IMR-90 (cell line): ENCODE measurements at regions not wholly inside any gene's neighbourhood (a gene's known extent, or its start where the extent isn't known, plus 50 kb on each side); places are given as distances from the start of the nearest gene placed in this dataset.

Source experiments
- ATAC-seq: fragments of 200-7000 bp; cut with Tn5 transposase; 2 replicates; pipeline ENCODE4 v1.9.1; 2020; ENCODE audit warnings: low read depth, mild to moderate bottlenecking, moderate library complexity
- BruUV-seq: library from RNA; stranded (reverse); fragments of 400-500 nt; replicated peaks from 2 replicates; lab custom pipeline; 2021; lab: Mats Ljungman, UMichigan
- CTCF ChIA-PET: fragments of 300-600 bp; formaldehyde crosslinking; extraction: SDS; loops from one replicate; lab custom pipeline; 2021; ENCODE audit warnings: antibody characterized with exemption; lab: Yijun Ruan, JAX
- POLR2A ChIA-PET: fragments of 300-600 bp; sonication (Branson Sonifier 250); formaldehyde crosslinking; loops from one replicate; lab custom pipeline; 2022; ENCODE audit warnings: antibody characterized with exemption; ENCODE audit not compliant: unreplicated experiment; lab: Charles Lee
- DNase-seq: peaks from one replicate; pipeline ENCODE4 v3.0.0; 2013
- H2AFZ ChIP-seq: replicated peaks from 2 replicates; pipeline ENCODE3; 2013; ENCODE audit warnings: low read length, mild to moderate bottlenecking; ENCODE audit not compliant: poor library complexity
- H2AK5ac ChIP-seq: 2 replicates; pipeline ENCODE4 v1.6.1; 2013; ENCODE audit warnings: low read depth, low read length, inconsistent platforms
- H2AK9ac ChIP-seq: replicated peaks from 2 replicates; pipeline ENCODE3; 2013; ENCODE audit warnings: mild to moderate bottlenecking, low read depth, low read length, moderate library complexity; ENCODE audit not compliant: poor library complexity
- H2BK120ac ChIP-seq: 2 replicates; pipeline ENCODE4 v1.6.1; 2013; ENCODE audit warnings: low read depth, low read length, inconsistent platforms
- H2BK15ac ChIP-seq: 3 replicates; pipeline ENCODE4 v1.6.1; 2013; ENCODE audit warnings: low read depth, low read length, inconsistent platforms
- H2BK20ac ChIP-seq: 2 replicates; pipeline ENCODE4 v1.6.1; 2013; ENCODE audit warnings: low read depth, mild to moderate bottlenecking, inconsistent platforms, low read length, moderate library complexity
- H2BK5ac ChIP-seq: 2 replicates; pipeline ENCODE4 v1.6.1; 2013; ENCODE audit warnings: mild to moderate bottlenecking, low read depth, low read length, inconsistent platforms; ENCODE audit not compliant: poor library complexity, severe bottlenecking
- H3K14ac ChIP-seq: replicated peaks from 2 replicates; pipeline ENCODE4 v1.6.1; 2013; ENCODE audit warnings: low read depth, low read length, inconsistent platforms
- H3K18ac ChIP-seq: 2 replicates; pipeline ENCODE4 v1.6.1; 2013; ENCODE audit warnings: low read depth, low read length, control low read depth
- H3K23ac ChIP-seq: 2 replicates; pipeline ENCODE4 v1.6.1; 2013; ENCODE audit warnings: low read depth, low read length, inconsistent platforms
- H3K27ac ChIP-seq: 2 replicates; pipeline ENCODE4 v1.5.1; 2013; ENCODE audit warnings: mild to moderate bottlenecking, control low read depth, low read length; ENCODE audit not compliant: insufficient read depth
- H3K27me3 ChIP-seq: 2 replicates; pipeline ENCODE4 v1.6.1; 2013; ENCODE audit warnings: low read length; ENCODE audit not compliant: control insufficient read depth, insufficient read depth
- H3K36me3 ChIP-seq: 2 replicates; pipeline ENCODE4 v1.6.1; 2013; ENCODE audit warnings: low read length, mixed read lengths; ENCODE audit not compliant: control insufficient read depth, insufficient read depth
- H3K4ac ChIP-seq: 2 replicates; pipeline ENCODE4 v1.6.1; 2013; ENCODE audit warnings: low read depth, low read length, inconsistent platforms
- H3K4me1 ChIP-seq: 2 replicates; pipeline ENCODE4 v1.6.1; 2013; ENCODE audit warnings: low read length, mixed read lengths; ENCODE audit not compliant: control insufficient read depth, insufficient read depth
- H3K4me2 ChIP-seq: 2 replicates; pipeline ENCODE4 v1.6.1; 2013; ENCODE audit warnings: low read depth, mild to moderate bottlenecking, control low read depth, low read length, moderate library complexity
- H3K4me3 ChIP-seq: 2 replicates; pipeline ENCODE4 v1.5.1; 2013; ENCODE audit warnings: low read depth, mild to moderate bottlenecking, control low read depth, low read length, moderate library complexity; ENCODE audit not compliant: insufficient read depth
- H3K56ac ChIP-seq: 2 replicates; pipeline ENCODE4 v1.6.1; 2013; ENCODE audit warnings: low read length, inconsistent platforms; ENCODE audit not compliant: insufficient read depth; ENCODE audit errors: extremely low read depth
- H3K79me1 ChIP-seq, 2 experiments: 2 replicates each; pipeline ENCODE4 v1.6.1; 2013; ENCODE audit warnings: low read length in 2 of 2, inconsistent platforms in 1 of 2, low read depth in 1 of 2
- H3K9ac ChIP-seq: 2 replicates; pipeline ENCODE4 v1.6.1; 2013; ENCODE audit warnings: low read depth, low read length, control low read depth
- H3K9me1 ChIP-seq: 2 replicates; pipeline ENCODE4 v1.6.1; 2013; ENCODE audit warnings: low read length, inconsistent platforms; ENCODE audit not compliant: insufficient read depth
- H3K9me3 ChIP-seq: 2 replicates; pipeline ENCODE4 v1.6.1; 2013; ENCODE audit warnings: low read length; ENCODE audit not compliant: control insufficient read depth, insufficient read depth
- H4K20me1 ChIP-seq: 2 replicates; pipeline ENCODE4 v1.6.1; 2013; ENCODE audit warnings: low read length, inconsistent platforms; ENCODE audit not compliant: insufficient read depth
- H4K5ac ChIP-seq: 2 replicates; pipeline ENCODE4 v1.6.1; 2013; ENCODE audit warnings: mild to moderate bottlenecking, low read depth, low read length, control low read depth
- H4K8ac ChIP-seq, 2 experiments: 2 replicates each; pipeline ENCODE4 v1.6.1; 2013; ENCODE audit warnings: low read depth in 2 of 2, low read length in 2 of 2, control low read depth in 1 of 2, inconsistent platforms in 1 of 2
- H4K91ac ChIP-seq: 2 replicates; pipeline ENCODE4 v1.6.1; 2013; ENCODE audit warnings: low read depth, low read length, inconsistent platforms; ENCODE audit not compliant: insufficient read depth
- BHLHE40 ChIP-seq: fragments of 150-350 bp; IDR thresholded peaks from 2 replicates; pipeline ENCODE4 v1.6.1; 2016; ENCODE audit warnings: mild to moderate bottlenecking, low read depth, low read length
- CEBPB ChIP-seq: IDR thresholded peaks from 2 replicates; pipeline ENCODE4 v1.6.1; 2012; ENCODE audit warnings: low read depth, low read length, improper control_type of control experiment
- CHD1 ChIP-seq: IDR thresholded peaks from 2 replicates; pipeline ENCODE4 v1.6.1; 2012; ENCODE audit warnings: low read depth, low read length, improper control_type of control experiment
- FOS ChIP-seq: fragments of 150-350 bp; IDR thresholded peaks from 2 replicates; pipeline ENCODE4 v1.6.1; 2016; ENCODE audit warnings: low read depth, low read length
- MAFK ChIP-seq: IDR thresholded peaks from 2 replicates; pipeline ENCODE4 v1.6.1; 2012; ENCODE audit warnings: low read depth, low read length, improper control_type of control experiment
- MAZ ChIP-seq: IDR thresholded peaks from 2 replicates; pipeline ENCODE4 v1.6.1; 2012; ENCODE audit warnings: low read depth, mild to moderate bottlenecking, low read length, improper control_type of control experiment, moderate library complexity, borderline replicate concordance
- MXI1 ChIP-seq: IDR thresholded peaks from 2 replicates; pipeline ENCODE4 v1.6.1; 2012; ENCODE audit warnings: low read depth, mild to moderate bottlenecking, low read length, moderate library complexity, borderline replicate concordance
- NFE2L2 ChIP-seq: fragments of 150-350 bp; IDR thresholded peaks from 2 replicates; pipeline ENCODE4 v1.6.1; 2016; ENCODE audit warnings: low read depth, mild to moderate bottlenecking, low read length
- POLR2A ChIP-seq: IDR thresholded peaks from 2 replicates; pipeline ENCODE4 v1.6.1; 2012; ENCODE audit warnings: mild to moderate bottlenecking, low read depth, low read length
- RAD21 ChIP-seq: IDR thresholded peaks from 2 replicates; pipeline ENCODE4 v1.6.1; 2012; ENCODE audit warnings: low read length, improper control_type of control experiment
- RCOR1 ChIP-seq: IDR thresholded peaks from 2 replicates; pipeline ENCODE4 v1.6.1; 2012; ENCODE audit warnings: mild to moderate bottlenecking, low read length, improper control_type of control experiment; ENCODE audit not compliant: insufficient replicate concordance
- RFX5 ChIP-seq: IDR thresholded peaks from 2 replicates; pipeline ENCODE4 v1.8.0; 2012; ENCODE audit warnings: low read depth, mild to moderate bottlenecking, low read length, moderate library complexity
- SMC3 ChIP-seq: fragments of 150-350 bp; IDR thresholded peaks from 2 replicates; pipeline ENCODE4 v1.6.1; 2016; ENCODE audit warnings: low read depth, mild to moderate bottlenecking, antibody characterized with exemption, low read length, moderate library complexity
- WGBS, 2 experiments: methylation state at CpG; one replicate each; pipeline versions ENCODE4 v1.1.5 to v1.1.7; 2013; ENCODE audit warnings: missing lambda C conversion rate in 2 of 2; ENCODE audit not compliant: insufficient read length in 1 of 2; ENCODE audit errors: extremely low coverage in 2 of 2; 5-methylcytosine and 5-hydroxymethylcytosine counted together
- dilution Hi-C: fragments of 300-500 bp; cut with HindIII; formaldehyde crosslinking; loops from one replicate; pipeline ENCODE4 v1.14.3; 2018; ENCODE audit warnings: low sequenced_read_pairs; ENCODE audit not compliant: unreplicated experiment
- in situ Hi-C: fragments of 300-500 bp; cut with MboI; formaldehyde crosslinking; loops from 3 replicates; pipeline ENCODE4 v1.14.3; 2019; ENCODE audit warnings: low sequenced_read_pairs, inconsistent platforms, mixed read lengths
- intact Hi-C: fragments of 100-400 bp; cut with micrococcal nuclease; formaldehyde crosslinking; loops from 2 replicates; pipeline ENCODE4 v1.10.0; 2022
- TF ChIP-seq, protein P1 (sequence below): conservative IDR thresholded peaks from 2 replicates; pipeline ENCODE4 v1.5.1; 2012; ENCODE audit warnings: mild to moderate bottlenecking, low read depth, low read length, improper control_type of control experiment
- TF ChIP-seq, protein P2 (sequence below): fragments of 150-350 bp; IDR thresholded peaks from 2 replicates; pipeline ENCODE4 v1.6.1; 2016; ENCODE audit warnings: low read depth, mild to moderate bottlenecking, low read length, moderate library complexity, borderline replicate concordance
- TF ChIP-seq, protein P3 (sequence below): fragments of 150-350 bp; IDR thresholded peaks from 2 replicates; pipeline ENCODE4 v1.6.1; 2017; ENCODE audit warnings: mild to moderate bottlenecking, antibody characterized with exemption, low read length, low read depth

DNA sequence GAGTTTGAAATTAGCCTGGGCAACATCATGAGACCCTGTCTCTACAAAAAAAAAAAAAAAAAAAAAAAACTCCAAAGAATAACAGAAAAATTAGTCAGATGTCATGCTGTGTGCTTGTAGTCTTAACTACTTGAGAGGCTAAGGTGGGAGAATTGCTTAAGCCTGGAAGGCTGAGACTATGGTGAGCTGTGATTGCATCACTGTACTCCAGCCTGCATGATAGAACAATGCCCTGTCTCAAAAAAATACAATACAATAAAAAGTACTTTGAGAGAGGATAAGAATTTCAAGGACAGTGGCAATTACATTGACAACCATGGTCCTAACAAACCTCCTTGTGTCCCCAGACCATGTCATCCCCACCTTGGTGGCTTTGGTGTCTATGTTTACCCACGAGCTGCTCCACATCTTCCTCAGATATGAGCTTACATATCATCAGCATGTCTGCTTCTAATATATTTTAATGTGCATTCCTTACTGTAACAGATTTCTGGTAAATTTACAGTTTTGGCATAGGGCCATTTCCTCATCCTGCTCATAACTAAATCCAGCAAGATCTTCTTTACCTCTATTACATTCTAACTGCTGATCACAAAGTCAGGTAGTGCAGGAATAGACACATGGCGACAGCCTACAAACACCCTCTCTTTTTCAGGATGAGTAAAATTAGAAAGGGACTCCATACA, 437.7 kb upstream of the HNRNPA3 start:
- CTCF ChIA-PET, result no interaction called here
- H3K14ac ChIP-seq, result no peak overlapping the region
- no peak overlapping the region for H4K91ac ChIP-seq
- dilution Hi-C loops (no loop called here), in situ Hi-C loops (no loop called here), intact Hi-C loops (no loop called here)
- DNase-seq, result no peak
- no peak overlapping the region for H4K8ac ChIP-seq
- H2BK15ac ChIP-seq, result no peak overlapping the region
- no peak overlapping the region for H3K4ac ChIP-seq
- no peaks in the 10 kb centered on the region for H4K20me1 ChIP-seq
- BruUV-seq, result no TSS peak
- no peak overlapping the region for H3K9ac ChIP-seq
- no peaks in the 10 kb centered on the region for H3K36me3 ChIP-seq
- H3K4me1 ChIP-seq, result no peaks in the 10 kb centered on the region
- no peaks in the 10 kb centered on the region for H3K27me3 ChIP-seq
- H3K18ac ChIP-seq, result no peak overlapping the region
- no peak overlapping the region for H3K23ac ChIP-seq
- no peak overlapping the region for H2AK9ac ChIP-seq
- H2BK120ac ChIP-seq, result no peak overlapping the region
- H3K9me3 ChIP-seq, result no peaks in the 10 kb centered on the region
- H2BK5ac ChIP-seq, result no peak overlapping the region
- WGBS, 2 experiments, result no CpG with 5 or more reads among the region's 2 CpGs
- TF ChIP-seq, protein P1, sequence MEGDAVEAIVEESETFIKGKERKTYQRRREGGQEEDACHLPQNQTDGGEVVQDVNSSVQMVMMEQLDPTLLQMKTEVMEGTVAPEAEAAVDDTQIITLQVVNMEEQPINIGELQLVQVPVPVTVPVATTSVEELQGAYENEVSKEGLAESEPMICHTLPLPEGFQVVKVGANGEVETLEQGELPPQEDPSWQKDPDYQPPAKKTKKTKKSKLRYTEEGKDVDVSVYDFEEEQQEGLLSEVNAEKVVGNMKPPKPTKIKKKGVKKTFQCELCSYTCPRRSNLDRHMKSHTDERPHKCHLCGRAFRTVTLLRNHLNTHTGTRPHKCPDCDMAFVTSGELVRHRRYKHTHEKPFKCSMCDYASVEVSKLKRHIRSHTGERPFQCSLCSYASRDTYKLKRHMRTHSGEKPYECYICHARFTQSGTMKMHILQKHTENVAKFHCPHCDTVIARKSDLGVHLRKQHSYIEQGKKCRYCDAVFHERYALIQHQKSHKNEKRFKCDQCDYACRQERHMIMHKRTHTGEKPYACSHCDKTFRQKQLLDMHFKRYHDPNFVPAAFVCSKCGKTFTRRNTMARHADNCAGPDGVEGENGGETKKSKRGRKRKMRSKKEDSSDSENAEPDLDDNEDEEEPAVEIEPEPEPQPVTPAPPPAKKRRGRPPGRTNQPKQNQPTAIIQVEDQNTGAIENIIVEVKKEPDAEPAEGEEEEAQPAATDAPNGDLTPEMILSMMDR, result no peak
- TF ChIP-seq CEBPB, result no peak
- no peak for TF ChIP-seq MAFK
- TF ChIP-seq SMC3, result no peak
- TF ChIP-seq, protein P2, sequence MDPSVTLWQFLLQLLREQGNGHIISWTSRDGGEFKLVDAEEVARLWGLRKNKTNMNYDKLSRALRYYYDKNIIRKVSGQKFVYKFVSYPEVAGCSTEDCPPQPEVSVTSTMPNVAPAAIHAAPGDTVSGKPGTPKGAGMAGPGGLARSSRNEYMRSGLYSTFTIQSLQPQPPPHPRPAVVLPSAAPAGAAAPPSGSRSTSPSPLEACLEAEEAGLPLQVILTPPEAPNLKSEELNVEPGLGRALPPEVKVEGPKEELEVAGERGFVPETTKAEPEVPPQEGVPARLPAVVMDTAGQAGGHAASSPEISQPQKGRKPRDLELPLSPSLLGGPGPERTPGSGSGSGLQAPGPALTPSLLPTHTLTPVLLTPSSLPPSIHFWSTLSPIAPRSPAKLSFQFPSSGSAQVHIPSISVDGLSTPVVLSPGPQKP, result no peak
- no peak for TF ChIP-seq RAD21
- no peak for TF ChIP-seq RFX5
- TF ChIP-seq CHD1, result no peak
- TF ChIP-seq MXI1, result no peak
- TF ChIP-seq BHLHE40, result no peak
- no peak for TF ChIP-seq FOS
- no peak for TF ChIP-seq POLR2A
- TF ChIP-seq RCOR1, result no peak
- no peak for TF ChIP-seq MAZ
- TF ChIP-seq, protein P3, sequence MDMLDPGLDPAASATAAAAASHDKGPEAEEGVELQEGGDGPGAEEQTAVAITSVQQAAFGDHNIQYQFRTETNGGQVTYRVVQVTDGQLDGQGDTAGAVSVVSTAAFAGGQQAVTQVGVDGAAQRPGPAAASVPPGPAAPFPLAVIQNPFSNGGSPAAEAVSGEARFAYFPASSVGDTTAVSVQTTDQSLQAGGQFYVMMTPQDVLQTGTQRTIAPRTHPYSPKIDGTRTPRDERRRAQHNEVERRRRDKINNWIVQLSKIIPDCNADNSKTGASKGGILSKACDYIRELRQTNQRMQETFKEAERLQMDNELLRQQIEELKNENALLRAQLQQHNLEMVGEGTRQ, result no peak
- no peak for TF ChIP-seq NFE2L2
- H2AFZ ChIP-seq, result no peak overlapping the region
- no peak for ATAC-seq
- H3K79me1 ChIP-seq, result no peaks in the 10 kb centered on the region
- no peaks in the 10 kb centered on the region for H3K9me1 ChIP-seq
- H3K56ac ChIP-seq, result no peak overlapping the region
- no peak overlapping the region for H3K4me2 ChIP-seq
- no peak overlapping the region for H2AK5ac ChIP-seq
- POLR2A ChIA-PET, result no interaction called here
- H4K5ac ChIP-seq, result no peak overlapping the region
- H3K4me3 ChIP-seq, result no peak overlapping the region
- H2BK20ac ChIP-seq, result no peak overlapping the region
- H3K27ac ChIP-seq, result no peak overlapping the region
